Spleen (tissue), 7 donors: ENCODE measurements at regions not wholly inside any gene's neighbourhood (a gene's known extent, or its start where the extent isn't known, plus 50 kb on each side); places are given as distances from the start of the nearest gene placed in this dataset.

Source experiments
- POLR2A ChIP-seq, 3 donors: fragments of 450-650 bp; IDR thresholded peaks; one replicate each; pipeline ENCODE4 v1.5.1; 2017; ENCODE audit warnings: antibody characterized with exemption in 3 of 3, mild to moderate bottlenecking in 1 of 3
- POLR2AphosphoS5 ChIP-seq, 3 donors: sonication (generic); formaldehyde crosslinking; IDR thresholded peaks; one replicate each; pipeline ENCODE4 v1.5.1; 2017; ENCODE audit warnings: antibody characterized with exemption in 3 of 3
- TF ChIP-seq, protein P1 (sequence below), 11 experiments: fragments of 200-600 bp in 7 of 11; fragments of 450-650 bp in 4 of 11; sonication (generic) in 4 of 11; IDR thresholded peaks in 8 of 11; conservative IDR thresholded peaks in 3 of 11; 1 replicate in 7 of 11; 2 replicates in 4 of 11; pipeline versions ENCODE4 v1.4.0 to v1.8.0; 2016 to 2021; ENCODE audit warnings: antibody characterized with exemption in 11 of 11, inconsistent platforms in 4 of 11, mild to moderate bottlenecking in 1 of 11
- donor health status: DM: no; HTN: no; CAD: no; lungs with moderate emphysema.
- donor health status: DM: no; HTN: no; CAD: no.
- donor health status: DM: no; HTN: no; CAD: no.

GRCh38 chr6:167567142-167568033 is 242.5 kb downstream of the TTLL2 start:
- TF ChIP-seq, protein P1, sequence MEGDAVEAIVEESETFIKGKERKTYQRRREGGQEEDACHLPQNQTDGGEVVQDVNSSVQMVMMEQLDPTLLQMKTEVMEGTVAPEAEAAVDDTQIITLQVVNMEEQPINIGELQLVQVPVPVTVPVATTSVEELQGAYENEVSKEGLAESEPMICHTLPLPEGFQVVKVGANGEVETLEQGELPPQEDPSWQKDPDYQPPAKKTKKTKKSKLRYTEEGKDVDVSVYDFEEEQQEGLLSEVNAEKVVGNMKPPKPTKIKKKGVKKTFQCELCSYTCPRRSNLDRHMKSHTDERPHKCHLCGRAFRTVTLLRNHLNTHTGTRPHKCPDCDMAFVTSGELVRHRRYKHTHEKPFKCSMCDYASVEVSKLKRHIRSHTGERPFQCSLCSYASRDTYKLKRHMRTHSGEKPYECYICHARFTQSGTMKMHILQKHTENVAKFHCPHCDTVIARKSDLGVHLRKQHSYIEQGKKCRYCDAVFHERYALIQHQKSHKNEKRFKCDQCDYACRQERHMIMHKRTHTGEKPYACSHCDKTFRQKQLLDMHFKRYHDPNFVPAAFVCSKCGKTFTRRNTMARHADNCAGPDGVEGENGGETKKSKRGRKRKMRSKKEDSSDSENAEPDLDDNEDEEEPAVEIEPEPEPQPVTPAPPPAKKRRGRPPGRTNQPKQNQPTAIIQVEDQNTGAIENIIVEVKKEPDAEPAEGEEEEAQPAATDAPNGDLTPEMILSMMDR (IDR thresholded peaks at IDR 0.05 in 8 of 11, conservative IDR thresholded peaks at IDR 0.05 in 3 of 11), result no peak
- no peak for TF ChIP-seq POLR2A (IDR thresholded peaks at IDR 0.05)
- peak; percentile 51 to 79 (median 75) for TF ChIP-seq POLR2AphosphoS5 (IDR thresholded peaks at IDR 0.05)
